HepG2 (cell line): ENCODE measurements at regions not wholly inside any gene's neighbourhood (a gene's known extent, or its start where the extent isn't known, plus 50 kb on each side); places are given as distances from the start of the nearest gene placed in this dataset.
A peak's percentile ranks its signal among the peaks of the same experiment; 100 is the strongest.

Source experiments
- ATAC-seq: fragments of 200-7000 bp; cut with Tn5 transposase; 3 replicates; pipeline ENCODE4 v1.9.1; 2020; ENCODE audit warnings: mild to moderate bottlenecking, moderate library complexity
- BruUV-seq: library from RNA; stranded (reverse); fragments of 400-500 nt; replicated peaks from 2 replicates; lab custom pipeline; 2021; lab: Mats Ljungman, UMichigan
- CTCF ChIA-PET: fragments of 300-600 bp; formaldehyde crosslinking; extraction: SDS; loops from one replicate; lab custom pipeline; 2021; ENCODE audit warnings: low total read pairs, inconsistent platforms, low intra/inter-chr PET ratio; lab: Yijun Ruan, JAX
- POLR2A ChIA-PET: fragments of 350-600 bp; sonication (Branson Sonifier 250); formaldehyde crosslinking; loops from one replicate; lab custom pipeline; 2020; ENCODE audit warnings: antibody characterized with exemption, inconsistent platforms; lab: Yijun Ruan, JAX
- DNase-seq: peaks from one replicate; pipeline ENCODE4 v3.0.0-alpha.2; 2015; ENCODE audit warnings: low spot score
- FAIRE-seq: peaks from 3 replicates; lab custom pipeline; 2011; peaks lifted over from hg19 to GRCh38; lab: Jason Lieb, UNC
- H2AFZ ChIP-seq: one replicate; pipeline ENCODE4 v1.6.1; 2011; ENCODE audit warnings: low read length, inconsistent platforms
- H3K27ac ChIP-seq: fragments of 300-600 bp; 3 replicates; pipeline ENCODE4 v1.8.0; 2011; ENCODE audit warnings: mixed run types, mild to moderate bottlenecking, mixed read lengths, low read length, inconsistent platforms; ENCODE audit not compliant: insufficient read depth; ENCODE audit errors: extremely low read length
- H3K27me3 ChIP-seq, 2 experiments: fragments of 200-600 bp in 1 of 2; 2 replicates in 1 of 2; 3 replicates in 1 of 2; pipeline versions ENCODE4 v1.6.0 to v1.8.0; 2011; ENCODE audit warnings: low read length in 2 of 2, mild to moderate bottlenecking in 2 of 2, moderate library complexity in 2 of 2, inconsistent platforms in 1 of 2; ENCODE audit not compliant: insufficient read depth in 2 of 2, control insufficient read depth in 1 of 2
- H3K36me3 ChIP-seq, 2 experiments: fragments of 200-600 bp in 1 of 2; replicated peaks in 1 of 2; 2 replicates in 1 of 2; 3 replicates in 1 of 2; pipeline versions ENCODE4 v1.5.1 to v1.8.0; 2011; ENCODE audit warnings: low read length in 2 of 2, inconsistent platforms in 1 of 2; ENCODE audit not compliant: insufficient read depth in 2 of 2, control insufficient read depth in 1 of 2
- H3K4me1 ChIP-seq: 2 replicates; pipeline ENCODE4 v1.5.1; 2012; ENCODE audit warnings: low read length, inconsistent platforms; ENCODE audit not compliant: insufficient read depth
- H3K4me2 ChIP-seq: 2 replicates; pipeline ENCODE4 v1.6.0; 2011; ENCODE audit warnings: low read depth, low read length, inconsistent platforms
- H3K4me3 ChIP-seq, 3 experiments: fragments of 200-600 bp in 1 of 3; sonication (generic), shearing (Covaris generic) in 1 of 3; replicated peaks in 1 of 3; 2 replicates each; pipeline ENCODE4 v1.5.1; 2011 to 2016; ENCODE audit warnings: low read length in 3 of 3, inconsistent platforms in 2 of 3, low read depth in 2 of 3, mild to moderate bottlenecking in 2 of 3, control low read depth in 1 of 3, mixed read lengths in 1 of 3; ENCODE audit not compliant: insufficient read depth in 1 of 3
- H3K79me2 ChIP-seq: one replicate; pipeline ENCODE4 v1.6.1; 2011; ENCODE audit warnings: low read length, inconsistent platforms; ENCODE audit not compliant: insufficient read depth
- H3K9ac ChIP-seq: 2 replicates; pipeline ENCODE4 v1.6.0; 2011; ENCODE audit warnings: mild to moderate bottlenecking, low read depth, low read length, inconsistent platforms; ENCODE audit not compliant: insufficient read depth
- H3K9me3 ChIP-seq: 2 replicates; pipeline ENCODE4 v1.5.1; 2012; ENCODE audit warnings: mild to moderate bottlenecking, low read length
- H4K20me1 ChIP-seq: 2 replicates; pipeline ENCODE4 v1.6.0; 2011; ENCODE audit warnings: inconsistent platforms, mild to moderate bottlenecking, low read length, moderate library complexity; ENCODE audit not compliant: insufficient read depth
- CCDC6 ChIP-seq: sonication (generic); formaldehyde crosslinking; IDR thresholded peaks from 2 replicates; pipeline ENCODE4 v1.8.1; 2022; ENCODE audit warnings: mild to moderate bottlenecking, missing genetic modification reagents, moderate library complexity
- CEBPZ ChIP-seq: IDR thresholded peaks from 2 replicates; pipeline ENCODE4 v1.6.1; 2012; ENCODE audit warnings: low read length, improper control_type of control experiment
- CHD4 ChIP-seq: fragments of 200-600 bp; sonication (generic); IDR thresholded peaks from 2 replicates; pipeline ENCODE4 v1.7.0; 2017; ENCODE audit warnings: mild to moderate bottlenecking, low read length, borderline replicate concordance
- CREB1 ChIP-seq, 2 experiments: fragments of 450-650 bp in 1 of 2; IDR thresholded peaks; 2 replicates each; pipeline ENCODE4 v1.6.1; 2016 to 2017; ENCODE audit warnings: control low read depth in 1 of 2, mild to moderate bottlenecking in 1 of 2, missing compliant biosample characterization in 1 of 2, missing genetic modification characterization in 1 of 2
- FLYWCH1 ChIP-seq: sonication (generic); formaldehyde crosslinking; IDR thresholded peaks from 2 replicates; pipeline ENCODE4 v1.8.1; 2023; ENCODE audit warnings: mild to moderate bottlenecking, missing genetic modification reagents
- FOXA3 ChIP-seq: IDR thresholded peaks from 2 replicates; pipeline ENCODE4 v1.6.1; 2016; ENCODE audit warnings: missing genetic modification reagents, missing compliant biosample characterization
- HNRNPL ChIP-seq: fragments of 200-400 bp; formaldehyde crosslinking; IDR thresholded peaks from 2 replicates; pipeline ENCODE4 v1.6.1; 2017; ENCODE audit warnings: mild to moderate bottlenecking, low read depth, low read length
- KDM1A ChIP-seq: IDR thresholded peaks from 2 replicates; pipeline ENCODE4 v1.6.1; 2016; ENCODE audit warnings: missing compliant biosample characterization
- NR2F6 ChIP-seq, 2 experiments: IDR thresholded peaks; 2 replicates each; pipeline ENCODE4 v1.6.1; 2016; ENCODE audit warnings: antibody characterized with exemption in 1 of 2, mild to moderate bottlenecking in 1 of 2
- RBM22 ChIP-seq: fragments of 200-400 bp; formaldehyde crosslinking; optimal IDR thresholded peaks from 2 replicates; pipeline ENCODE3; 2017; ENCODE audit warnings: mild to moderate bottlenecking, low read length, moderate library complexity
- SOX13 ChIP-seq, 3 experiments: fragments of 450-650 bp in 1 of 3; sonication (generic) in 1 of 3; formaldehyde crosslinking in 1 of 3; IDR thresholded peaks in 2 of 3; conservative IDR thresholded peaks in 1 of 3; 2 replicates each; pipeline versions ENCODE4 v1.5.0 to v1.6.1; 2016 to 2020; ENCODE audit warnings: antibody characterized with exemption in 1 of 3, mild to moderate bottlenecking in 1 of 3, missing compliant biosample characterization in 1 of 3, missing genetic modification reagents in 1 of 3, moderate library complexity in 1 of 3
- ZBTB10 ChIP-seq: sonication (generic); formaldehyde crosslinking; IDR thresholded peaks from 2 replicates; pipeline ENCODE4 v1.4.0; 2020; ENCODE audit warnings: missing genetic modification reagents, borderline replicate concordance
- in situ Hi-C: cut with HindIII; loops from 2 replicates; pipeline ENCODE4 v1.10.0; 2017; ENCODE audit warnings: low pct_unique_long_range_greater_than_20kb; ENCODE audit not compliant: extremely low pct_ligation_motif_present
- intact Hi-C: fragments of 100-400 bp; cut with micrococcal nuclease; formaldehyde crosslinking; loops from one replicate; pipeline ENCODE4 v1.10.0; 2022; ENCODE audit not compliant: unreplicated experiment
- TF ChIP-seq, protein P1 (sequence below): sonication (generic); formaldehyde crosslinking; IDR thresholded peaks from 2 replicates; pipeline ENCODE4 v1.4.0; 2020; ENCODE audit warnings: missing genetic modification reagents

GRCh38 chr17:72416054-72416675 lies 295.3 kb downstream of the SOX9 start (continued):
- TF ChIP-seq, protein P1, sequence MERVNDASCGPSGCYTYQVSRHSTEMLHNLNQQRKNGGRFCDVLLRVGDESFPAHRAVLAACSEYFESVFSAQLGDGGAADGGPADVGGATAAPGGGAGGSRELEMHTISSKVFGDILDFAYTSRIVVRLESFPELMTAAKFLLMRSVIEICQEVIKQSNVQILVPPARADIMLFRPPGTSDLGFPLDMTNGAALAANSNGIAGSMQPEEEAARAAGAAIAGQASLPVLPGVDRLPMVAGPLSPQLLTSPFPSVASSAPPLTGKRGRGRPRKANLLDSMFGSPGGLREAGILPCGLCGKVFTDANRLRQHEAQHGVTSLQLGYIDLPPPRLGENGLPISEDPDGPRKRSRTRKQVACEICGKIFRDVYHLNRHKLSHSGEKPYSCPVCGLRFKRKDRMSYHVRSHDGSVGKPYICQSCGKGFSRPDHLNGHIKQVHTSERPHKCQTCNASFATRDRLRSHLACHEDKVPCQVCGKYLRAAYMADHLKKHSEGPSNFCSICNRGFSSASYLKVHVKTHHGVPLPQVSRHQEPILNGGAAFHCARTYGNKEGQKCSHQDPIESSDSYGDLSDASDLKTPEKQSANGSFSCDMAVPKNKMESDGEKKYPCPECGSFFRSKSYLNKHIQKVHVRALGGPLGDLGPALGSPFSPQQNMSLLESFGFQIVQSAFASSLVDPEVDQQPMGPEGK (CRISPR knock-in tag) = peak; percentile 84
- TF ChIP-seq SOX13 (IDR thresholded peaks at IDR 0.05) = no peak
- TF ChIP-seq SOX13 (CRISPR knock-in tag; conservative IDR thresholded peaks at IDR 0.05 in 1 of 2, IDR thresholded peaks at IDR 0.05 in 1 of 2) = peak in 1 of 2 experiments; percentile 67; a peak in 2 of 4 replicates
- no peak for TF ChIP-seq NR2F6 (IDR thresholded peaks at IDR 0.05)
- peak; percentile 8; the same call in 1 of the 2 replicates for TF ChIP-seq NR2F6 (CRISPR knock-in tag; IDR thresholded peaks at IDR 0.05)
- TF ChIP-seq FOXA3 = peak; percentile 16; the same call in 1 of the 2 replicates

- CTCF ChIA-PET = no interaction called here
- Histone ChIP-seq H3K27me3 (no peaks in the 10 kb centered on the region), H3K36me3 (peaks cover 9 to 37% of the 10 kb centered on the region in 2 experiments), H3K4me1 (peaks cover 89% of the 10 kb centered on the region), H3K27ac (peak overlapping the region; percentile 28), H2AFZ (no peak overlapping the region), H3K4me3 (no peak overlapping the region), H3K9me3 (peaks cover 22% of the 10 kb centered on the region), H3K79me2 (peaks cover 57% of the 10 kb centered on the region), H3K4me2 (no peak overlapping the region), H4K20me1 (no peaks in the 10 kb centered on the region), H3K9ac (no peak overlapping the region)
- BruUV-seq = no TSS peak
- in situ Hi-C loops (no loop called here), intact Hi-C loops (no loop called here)
- FAIRE-seq (no peak), ATAC-seq (no peak), DNase-seq (no peak)
- POLR2A ChIA-PET = interaction anchor here (0.8 to 7.5 kb wide), 4 partner anchors 15 to 296 kb away, joined by 3 to 169 read pairs (median 10); partner anchors contain the start of gene SOX9
- TF ChIP-seq HNRNPL (no peak), RBM22 (peak; percentile 68), CCDC6 (CRISPR knock-in tag) (no peak), FLYWCH1 (CRISPR knock-in tag) (no peak), ZBTB10 (CRISPR knock-in tag) (no peak), CHD4 (peak; percentile 58; the same call in 1 of the 2 replicates), KDM1A (CRISPR knock-in tag) (peak; percentile 17; the same call in 1 of the 2 replicates), CEBPZ (no peak), CREB1 (IDR thresholded peaks at IDR 0.05) (no peak), CREB1 (CRISPR knock-in tag; IDR thresholded peaks at IDR 0.05) (peak; percentile 31; the same call in 1 of the 2 replicates)
Observed at GRCh38 chr17:72416905-72417304, 296.1 kb downstream of the SOX9 start.
